ENCODE measurements at regions not wholly inside any gene's neighbourhood (a gene's known extent, or its start where the extent isn't known, plus 50 kb on each side); places are given as distances from the start of the nearest gene placed in this dataset.
"Not testable (repeated sequence)": the region's sequence is repeated elsewhere in the genome, so short reads cannot be mapped to it uniquely, and the experiment has no call there.

DNA sequence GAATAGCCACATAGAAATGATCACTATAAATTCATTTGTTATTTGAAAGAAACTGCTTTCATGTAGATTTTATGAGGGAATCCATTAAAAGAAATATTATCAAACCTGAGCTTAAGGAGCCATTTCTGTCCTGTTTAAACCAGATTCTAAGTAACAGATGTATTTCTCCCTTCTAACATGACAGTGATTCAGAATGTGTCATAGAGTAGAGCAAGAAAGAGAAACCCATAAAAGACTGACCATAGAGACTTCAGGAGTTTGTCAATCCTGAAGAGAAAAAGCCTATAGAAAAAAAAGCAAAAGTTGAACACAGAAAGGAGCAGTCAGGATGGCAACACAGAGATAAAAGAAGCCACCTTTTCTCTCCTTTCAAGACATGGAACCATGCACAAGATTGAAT, 390.6 kb downstream of the PRIM2 start:
- DNase-seq (ENCODE audit: low spot score); in situ Hi-C loops (cut with HindIII; ENCODE audit: low sequenced_read_pairs): not testable (repeated sequence)

DNA sequence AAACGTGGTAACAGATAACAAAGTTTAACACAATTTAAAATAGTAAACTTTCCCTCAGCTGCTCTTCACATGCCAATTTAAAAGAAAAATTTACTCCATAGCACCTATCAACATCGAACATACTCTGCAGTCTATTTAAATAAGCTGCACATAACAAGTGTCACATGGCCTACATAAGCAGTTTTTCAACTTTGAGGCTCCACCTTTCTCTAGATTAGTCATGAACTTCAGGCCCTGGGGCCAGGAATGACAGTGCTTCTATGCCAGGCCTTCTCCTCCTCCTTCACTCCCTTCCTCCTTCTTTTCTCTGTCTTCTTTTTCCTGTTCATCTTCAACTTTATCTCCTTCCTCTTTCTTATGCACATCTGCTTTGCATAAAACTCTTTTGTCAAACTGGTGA, 405.1 kb downstream of the PRIM2 start:
- DNase-seq (ENCODE audit: low spot score); in situ Hi-C loops (cut with HindIII; ENCODE audit: low sequenced_read_pairs): not testable (repeated sequence)

DNA sequence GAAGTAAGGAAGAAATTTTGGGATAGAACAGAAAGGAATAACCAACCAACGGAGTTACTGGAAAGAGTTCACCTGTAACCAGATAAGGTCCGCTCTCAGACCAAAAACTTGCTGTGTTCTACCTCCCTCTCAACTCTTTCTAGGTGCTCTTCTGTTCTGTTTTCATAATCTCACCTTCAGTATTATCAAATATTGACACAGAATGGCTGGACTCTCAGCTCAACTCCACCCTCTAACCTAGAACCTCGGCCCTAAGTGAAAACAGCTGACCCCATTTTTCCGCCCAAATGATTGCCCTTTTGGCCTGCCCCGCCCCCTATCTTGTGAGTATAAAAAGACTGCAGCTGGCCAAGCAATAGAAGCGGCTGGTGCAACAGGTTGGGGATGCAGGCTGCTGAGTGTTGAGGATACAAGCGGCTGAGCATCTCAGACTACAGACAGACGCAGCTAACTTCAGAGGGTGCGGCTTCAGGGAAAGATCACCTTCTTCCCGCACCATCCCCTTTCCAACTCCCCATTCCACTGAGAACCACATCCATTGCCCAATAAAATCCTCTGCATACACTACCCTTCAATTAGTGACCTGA, 406.5 kb downstream of the PRIM2 start:
- DNase-seq (ENCODE audit: low spot score); in situ Hi-C loops (cut with HindIII; ENCODE audit: low sequenced_read_pairs): not testable (repeated sequence)

DNA sequence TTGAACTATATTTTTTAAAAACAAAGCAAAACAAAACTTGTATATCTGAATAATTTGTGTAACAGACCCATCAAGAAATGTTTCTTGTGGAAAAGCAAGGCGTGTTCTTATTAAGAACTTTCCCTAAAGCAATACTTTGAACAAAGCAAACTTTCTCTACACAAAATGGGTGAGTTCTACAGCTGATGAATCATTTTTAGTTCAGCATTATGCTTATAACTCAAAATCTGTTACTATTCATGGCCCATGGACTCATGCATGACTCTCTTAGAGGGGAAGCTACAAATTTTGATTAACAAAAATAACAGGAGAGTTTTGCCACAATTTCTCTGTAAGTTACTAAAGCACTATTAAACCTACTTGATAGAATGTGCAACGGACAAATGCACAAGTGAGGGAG, 412.0 kb downstream of the PRIM2 start:
- DNase-seq (ENCODE audit: low spot score); in situ Hi-C loops (cut with HindIII; ENCODE audit: low sequenced_read_pairs): not testable (repeated sequence)

DNA sequence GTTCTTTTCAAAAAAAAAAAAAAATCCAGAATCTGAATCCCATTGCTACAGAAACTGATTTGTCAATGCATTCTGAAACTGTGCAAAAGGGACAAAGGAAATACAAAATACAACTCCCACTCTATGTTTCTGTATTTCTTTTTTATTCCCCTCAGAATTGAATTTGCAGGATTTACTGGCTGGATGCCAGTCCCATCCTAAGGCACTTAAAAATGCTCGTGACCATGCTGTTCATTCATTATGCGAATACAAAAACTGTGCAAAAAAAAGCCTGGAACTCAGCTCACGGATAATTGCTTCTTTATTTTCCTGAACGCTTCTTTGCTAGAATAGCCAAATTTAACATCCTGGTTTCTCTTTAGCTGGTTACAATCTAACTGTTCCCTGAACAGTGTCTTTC, 413.3 kb downstream of the PRIM2 start:
- DNase-seq (ENCODE audit: low spot score), result peak; percentile 2
- in situ Hi-C loops (cut with HindIII; ENCODE audit: low sequenced_read_pairs), result not testable (repeated sequence)

DNA sequence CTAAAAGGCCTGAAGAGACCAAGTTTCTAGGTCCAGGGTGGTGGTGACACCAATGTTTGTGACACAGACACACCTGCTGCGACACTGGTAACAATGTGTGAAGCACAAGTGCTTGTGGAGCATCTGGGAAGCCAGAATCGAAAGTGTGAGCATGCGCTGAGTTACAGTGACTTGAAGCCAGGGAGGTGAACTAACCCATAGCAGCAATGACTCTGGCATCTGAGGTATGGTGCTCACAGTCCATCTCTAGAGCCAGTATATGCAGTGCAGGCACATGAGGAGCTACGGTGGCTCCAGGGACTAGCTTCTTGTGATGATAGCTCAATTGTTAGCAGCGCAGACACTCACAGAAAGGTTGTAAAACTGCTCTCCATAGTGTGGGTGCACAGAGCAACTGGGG, 430.3 kb downstream of the PRIM2 start:
- DNase-seq (ENCODE audit: low spot score); in situ Hi-C loops (cut with HindIII; ENCODE audit: low sequenced_read_pairs): not testable (repeated sequence)

DNA sequence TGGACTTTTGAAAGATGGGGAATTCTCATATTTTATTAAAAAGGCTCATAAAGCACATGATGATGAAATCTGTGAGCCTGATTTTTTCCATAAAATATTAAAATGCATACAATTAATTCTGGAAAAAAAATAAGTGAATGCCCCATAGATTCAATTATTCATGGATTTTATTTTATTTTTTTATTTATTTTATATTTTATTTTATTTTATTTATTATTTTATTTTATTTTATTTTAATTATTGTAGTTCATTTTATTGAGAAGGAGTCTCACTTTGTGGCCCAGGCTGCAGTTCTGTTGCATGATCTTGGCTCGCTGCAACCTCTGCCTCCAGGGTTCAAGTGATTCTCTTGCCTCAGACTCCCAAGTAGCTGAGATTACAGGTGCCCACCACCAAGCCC, 442.4 kb downstream of the PRIM2 start:
- DNase-seq (ENCODE audit: low spot score); in situ Hi-C loops (cut with HindIII; ENCODE audit: low sequenced_read_pairs): not testable (repeated sequence)

DNA sequence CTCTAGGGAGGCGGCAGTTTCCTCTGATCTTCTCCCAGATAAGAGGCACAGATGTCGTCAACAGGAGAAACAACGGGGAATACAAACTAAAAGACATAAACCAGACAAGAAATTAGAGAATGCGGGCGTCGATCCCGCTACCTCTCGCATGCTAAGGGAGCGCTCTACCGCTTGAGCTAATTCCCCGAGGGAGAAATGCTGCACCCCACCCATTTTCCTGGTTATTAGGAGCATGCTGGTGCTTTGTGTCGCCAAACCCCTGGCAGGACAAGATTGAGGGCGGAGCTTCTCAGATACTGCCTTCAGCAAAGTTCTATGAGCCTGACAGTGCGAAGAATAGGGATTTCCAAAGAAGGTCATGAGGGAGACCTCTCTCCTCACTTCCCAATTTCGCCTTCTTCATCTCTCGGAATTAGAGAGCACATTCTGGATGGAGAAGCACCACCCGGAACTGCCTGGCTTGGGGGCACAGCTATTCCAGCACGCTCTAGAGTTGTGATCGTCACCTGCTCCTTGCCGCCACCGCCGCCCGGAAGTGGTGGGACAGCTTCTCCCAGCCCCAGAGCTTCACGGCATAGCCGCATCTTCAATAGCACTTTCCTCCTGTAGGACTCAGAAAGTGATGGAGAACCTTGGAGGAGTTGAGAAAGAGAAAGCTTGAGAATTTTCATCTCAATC, 475.4 kb downstream of the PRIM2 start:
- DNase-seq (ENCODE audit: low spot score); in situ Hi-C loops (cut with HindIII; ENCODE audit: low sequenced_read_pairs): not testable (repeated sequence)

DNA sequence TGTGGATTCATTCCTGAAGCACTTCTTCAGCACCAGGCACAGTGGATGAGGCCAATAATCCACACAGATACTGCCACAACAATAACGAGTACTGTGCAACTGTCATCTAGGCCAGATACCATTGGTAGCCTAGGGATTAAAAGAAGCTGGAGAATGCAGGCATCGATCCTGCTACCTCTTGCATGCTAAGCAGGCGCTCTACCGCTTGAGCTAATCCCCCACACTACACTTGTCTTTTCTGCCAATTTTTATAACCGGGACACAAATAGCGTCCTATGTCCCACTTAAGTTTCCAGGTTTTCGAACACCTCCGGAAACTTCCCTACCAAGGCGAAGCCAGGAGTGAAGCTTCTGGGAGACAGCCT, 475.9 kb downstream of the PRIM2 start:
- DNase-seq (ENCODE audit: low spot score); in situ Hi-C loops (cut with HindIII; ENCODE audit: low sequenced_read_pairs): not testable (repeated sequence)

DNA sequence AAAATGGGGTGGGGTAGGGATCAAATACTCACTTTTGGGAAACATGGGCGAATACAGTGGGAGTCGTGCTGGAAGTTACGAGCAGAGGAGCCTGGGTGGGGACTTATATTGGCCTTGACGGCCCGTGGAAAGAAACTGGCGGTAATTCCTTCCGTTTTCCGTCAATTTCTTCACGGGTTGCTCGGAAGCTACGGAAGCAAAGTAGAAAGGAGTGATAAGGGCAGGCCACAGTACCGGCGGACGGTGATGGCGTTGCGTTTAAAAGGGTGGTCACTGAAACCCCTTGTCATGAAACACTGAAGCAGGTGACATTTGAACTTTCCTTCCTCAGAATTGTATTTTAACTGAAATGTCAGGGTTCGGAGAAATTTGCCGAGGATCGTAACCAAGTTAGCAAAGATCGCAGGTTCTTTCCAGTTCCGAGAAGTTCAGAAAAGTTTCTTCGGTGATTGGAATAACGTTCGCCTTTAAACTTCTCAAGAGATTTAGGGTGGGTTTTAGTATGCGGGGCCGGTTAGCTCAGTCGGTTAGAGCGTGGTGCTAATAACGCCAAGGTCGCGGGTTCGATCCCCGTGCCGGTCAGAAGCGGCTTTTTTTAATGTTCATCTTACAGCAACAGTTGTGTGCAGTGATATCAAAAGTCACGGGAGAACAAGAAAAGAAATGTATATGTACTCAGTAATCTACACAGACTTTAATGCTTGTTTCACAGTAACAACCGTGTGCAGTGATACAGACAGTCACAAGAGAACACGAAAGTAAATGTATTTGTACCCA, 482.5 kb downstream of the PRIM2 start:
- in situ Hi-C loops (cut with HindIII; ENCODE audit: low sequenced_read_pairs), result not testable (repeated sequence)
- DNase-seq (ENCODE audit: low spot score), result peak; percentile 1

DNA sequence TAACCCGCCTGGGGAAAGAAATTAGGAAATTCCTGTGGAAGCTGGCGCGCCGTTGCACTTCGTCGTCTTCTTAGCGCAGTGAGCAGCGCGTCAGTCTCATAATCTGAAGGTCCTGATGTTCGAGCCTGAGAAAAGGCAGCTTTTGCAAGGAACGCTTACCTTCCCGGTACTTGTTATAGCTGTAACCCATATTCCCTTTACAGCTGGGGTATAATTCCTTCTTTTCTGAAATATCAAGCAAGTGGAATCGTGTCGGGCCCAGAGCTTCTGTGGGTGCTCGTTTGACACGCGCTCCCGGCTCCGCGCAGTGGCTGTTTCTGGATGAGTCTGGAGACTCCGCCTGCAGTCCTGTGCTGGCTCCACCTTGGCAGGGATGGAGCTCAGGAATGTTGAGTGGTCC, 491.2 kb downstream of the PRIM2 start:
- DNase-seq (ENCODE audit: low spot score); in situ Hi-C loops (cut with HindIII; ENCODE audit: low sequenced_read_pairs): not testable (repeated sequence)

DNA sequence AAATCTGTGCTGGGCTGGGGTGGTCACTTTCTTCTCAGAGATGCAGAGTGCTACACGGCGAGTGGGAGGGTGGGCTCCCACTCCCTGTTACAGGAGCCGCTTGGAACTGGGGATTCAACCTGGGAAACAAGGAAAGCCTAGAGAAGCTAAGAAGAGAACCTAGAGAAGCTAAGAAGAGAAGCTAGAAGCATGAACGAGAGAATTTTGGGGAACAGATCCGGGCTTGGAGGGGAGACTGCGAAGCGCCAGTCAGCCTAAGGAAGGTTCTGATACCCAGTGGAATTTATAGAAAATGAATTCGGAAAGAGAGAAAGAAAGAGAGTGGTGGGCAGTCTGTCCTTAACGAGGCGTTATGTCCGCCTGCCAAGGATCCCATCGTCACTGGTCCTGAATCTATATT, 492.0 kb downstream of the PRIM2 start:
- DNase-seq (ENCODE audit: low spot score); in situ Hi-C loops (cut with HindIII; ENCODE audit: low sequenced_read_pairs): not testable (repeated sequence)

DNA sequence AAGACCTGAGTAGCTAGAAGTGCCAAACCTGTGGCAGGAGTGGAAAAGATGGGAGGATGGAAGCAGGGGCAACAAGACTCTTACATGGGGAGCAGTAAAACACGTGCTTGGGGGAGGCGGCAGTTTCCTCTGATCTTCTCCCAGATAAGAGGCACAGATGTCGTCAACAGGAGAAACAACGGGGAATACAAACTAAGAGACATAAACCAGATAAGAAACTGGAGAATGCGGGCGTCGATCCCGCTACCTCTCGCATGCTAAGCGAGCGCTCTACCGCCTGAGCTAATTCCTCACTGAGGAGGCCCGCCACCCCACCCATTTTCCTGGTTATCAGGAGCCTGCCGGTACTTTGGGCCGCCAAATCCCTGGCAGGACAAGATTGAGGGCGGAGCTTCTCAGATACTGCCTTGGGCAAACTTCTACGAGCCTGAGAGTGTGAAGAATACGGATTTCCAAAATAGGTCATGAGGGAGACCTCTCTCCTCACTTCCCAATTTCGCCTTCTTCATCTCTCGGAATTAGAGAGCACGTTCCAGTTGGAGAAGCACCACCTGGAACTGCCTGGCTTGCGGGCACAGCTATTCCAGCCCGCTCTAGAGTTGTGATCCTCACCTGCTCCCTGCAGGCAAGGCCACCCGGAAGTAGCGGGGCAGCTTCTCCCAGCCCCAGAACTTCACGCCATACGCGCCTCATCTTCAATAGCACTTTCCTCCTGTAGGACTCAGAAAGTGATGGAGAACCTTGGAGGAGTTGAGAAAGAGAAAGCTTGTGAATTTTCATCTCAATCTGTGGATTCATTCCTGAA, 496.0 kb downstream of the PRIM2 start:
- DNase-seq (ENCODE audit: low spot score); in situ Hi-C loops (cut with HindIII; ENCODE audit: low sequenced_read_pairs): not testable (repeated sequence)

DNA sequence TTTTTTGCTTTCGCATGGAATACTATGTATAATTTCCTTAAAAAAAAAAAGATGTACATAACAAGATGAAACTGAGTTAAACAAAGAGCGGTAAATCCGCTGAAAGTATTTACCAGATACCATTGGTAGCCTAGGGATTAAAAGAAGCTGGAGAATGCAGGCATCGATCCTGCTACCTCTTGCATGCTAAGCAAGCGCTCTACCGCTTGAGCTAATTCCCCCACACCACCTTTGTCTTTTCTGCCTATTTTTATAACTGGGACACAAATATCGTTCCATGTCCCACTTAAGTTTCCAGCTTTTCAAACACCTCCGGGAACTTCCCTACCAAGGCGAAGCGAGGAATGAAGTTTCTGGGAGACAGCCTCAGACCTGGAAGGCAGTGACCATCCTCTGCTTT, 498.4 kb downstream of the PRIM2 start:
- DNase-seq (ENCODE audit: low spot score); in situ Hi-C loops (cut with HindIII; ENCODE audit: low sequenced_read_pairs): not testable (repeated sequence)

DNA sequence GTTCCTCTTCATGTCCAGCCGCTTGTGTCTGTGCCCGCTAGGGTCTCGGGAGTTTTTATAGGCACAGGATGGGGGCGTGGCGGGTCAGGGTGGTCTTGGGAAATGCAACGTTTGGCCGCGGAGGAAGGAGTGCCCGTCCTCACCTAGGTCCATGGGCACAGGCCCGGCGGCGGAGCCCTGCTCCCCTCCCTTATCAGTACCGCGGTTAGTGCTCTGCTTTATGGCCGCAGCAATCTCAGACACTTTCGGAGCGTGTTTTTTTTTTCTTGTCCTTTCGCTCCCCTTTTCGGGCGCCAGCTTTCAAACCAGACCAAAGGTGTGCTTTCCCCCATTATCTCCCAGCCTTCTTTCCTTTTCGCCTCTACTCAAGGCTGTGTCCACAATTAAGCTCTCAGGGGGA, 503.9 kb downstream of the PRIM2 start:
- DNase-seq (ENCODE audit: low spot score); in situ Hi-C loops (cut with HindIII; ENCODE audit: low sequenced_read_pairs): not testable (repeated sequence)

DNA sequence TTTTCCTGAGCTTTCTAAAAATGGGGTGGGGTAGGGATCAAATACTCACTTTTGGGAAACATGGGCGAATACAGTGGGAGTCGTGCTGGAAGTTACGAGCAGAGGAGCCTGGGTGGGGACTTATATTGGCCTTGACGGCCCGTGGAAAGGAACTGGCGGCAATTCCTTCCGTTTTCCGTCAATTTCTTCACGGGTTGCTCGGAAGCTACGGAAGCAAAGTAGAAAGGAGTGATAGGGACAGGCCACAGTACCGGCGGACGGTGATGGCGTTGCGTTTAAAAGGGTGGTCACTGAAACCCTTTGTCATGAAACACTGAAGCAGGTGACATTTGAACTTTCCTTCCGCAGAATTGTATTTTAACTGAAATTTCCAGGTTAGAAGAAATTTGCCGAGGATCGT, 505.0 kb downstream of the PRIM2 start:
- in situ Hi-C loops (cut with HindIII; ENCODE audit: low sequenced_read_pairs); DNase-seq (ENCODE audit: low spot score): not testable (repeated sequence)

DNA sequence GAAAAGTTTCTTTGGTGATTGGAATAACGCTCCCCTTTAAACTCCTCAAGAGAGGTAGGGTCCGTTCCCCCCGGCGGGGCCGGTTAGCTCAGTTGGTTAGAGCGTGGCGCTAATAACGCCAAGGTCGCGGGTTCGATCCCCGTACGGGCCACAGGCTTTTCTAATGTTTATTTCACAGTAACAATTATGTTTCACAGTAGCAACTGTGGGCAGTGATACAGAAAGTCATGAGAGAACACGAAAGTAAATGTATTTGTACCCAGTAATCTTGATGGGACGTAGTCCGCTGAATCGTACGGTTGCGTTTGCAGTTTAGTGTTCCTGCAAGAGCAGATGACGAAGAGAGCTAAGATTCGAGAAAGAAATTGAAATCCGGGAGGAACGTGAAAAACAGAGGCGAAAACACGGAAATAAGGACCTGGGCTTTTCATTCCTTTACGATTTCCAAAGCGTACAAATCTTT, 505.5 kb downstream of the PRIM2 start:
- in situ Hi-C loops (cut with HindIII; ENCODE audit: low sequenced_read_pairs), result no loop called here
- DNase-seq (ENCODE audit: low spot score), result no peak

DNA sequence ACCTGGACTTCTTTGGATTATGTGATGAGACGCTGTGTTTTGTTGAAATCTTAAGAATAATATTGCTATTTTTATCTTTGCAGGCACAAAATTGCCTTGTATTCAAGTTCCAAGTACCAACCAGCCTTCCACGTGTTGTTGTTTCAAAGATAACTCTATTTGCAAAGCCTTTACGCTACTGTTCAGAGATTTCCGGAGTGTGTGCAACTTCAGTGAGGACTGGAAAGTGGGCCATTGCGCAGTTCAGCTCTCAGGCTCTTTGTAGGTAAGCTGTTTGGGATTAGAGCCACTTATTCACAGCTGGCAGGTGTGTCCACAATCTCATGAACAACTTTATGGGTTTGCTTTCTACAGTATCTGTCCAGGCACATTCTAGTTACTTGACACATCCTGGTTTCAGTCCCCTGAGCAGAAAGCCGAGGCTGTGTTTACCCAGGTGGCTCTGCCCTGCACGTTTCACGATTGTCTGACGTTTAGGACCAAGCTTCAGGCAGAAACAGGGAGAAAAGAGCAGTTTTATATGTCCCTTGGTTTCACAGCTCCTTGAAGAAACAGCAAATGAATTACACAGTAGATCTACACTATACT, 520.3 kb downstream of the PRIM2 start:
- in situ Hi-C loops (cut with HindIII; ENCODE audit: low sequenced_read_pairs); DNase-seq (ENCODE audit: low spot score): not testable (repeated sequence)

DNA sequence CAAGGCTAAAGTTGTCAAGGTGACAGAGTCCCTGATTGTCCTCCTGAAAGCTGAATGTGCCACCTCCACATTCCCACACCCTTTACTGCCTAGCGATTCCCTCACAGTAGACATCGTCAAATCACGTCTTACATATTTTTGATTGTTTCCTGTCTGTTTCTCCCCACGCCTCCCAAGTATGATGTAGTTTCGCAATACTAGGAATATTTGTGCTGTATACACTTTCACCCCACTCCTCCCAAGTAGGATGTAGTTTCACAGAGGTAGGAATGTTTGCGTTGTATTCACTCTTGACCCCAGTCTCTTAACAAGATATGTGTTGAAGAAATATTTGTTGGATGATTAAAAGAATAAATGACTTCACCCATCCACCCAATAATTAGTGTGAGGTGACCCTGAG, 524.1 kb downstream of the PRIM2 start:
- DNase-seq (ENCODE audit: low spot score); in situ Hi-C loops (cut with HindIII; ENCODE audit: low sequenced_read_pairs): not testable (repeated sequence)
